ENCODE measurements at regions not wholly inside any gene's neighbourhood (a gene's known extent, or its start where the extent isn't known, plus 50 kb on each side); places are given as distances from the start of the nearest gene placed in this dataset.
"Not testable (repeated sequence)": the region's sequence is repeated elsewhere in the genome, so short reads cannot be mapped to it uniquely, and the experiment has no call there.

- H3K4me3 ChIP-seq (ENCODE audit: low read depth in 1 of 2, low read length in 1 of 2): no peak overlapping the region
- H3K36me3 ChIP-seq: no peaks in the 10 kb centered on the region
- H3K4me1 ChIP-seq (ENCODE audit: control insufficient read depth in 1 of 2, insufficient read depth in 1 of 2, low read depth in 1 of 2, low read length in 1 of 2): peaks cover 0 to 7% of the 10 kb centered on the region in 2 experiments
- H3K27ac ChIP-seq: no peak overlapping the region
- TF ChIP-seq CTCF (IDR thresholded peaks at IDR 0.05): no peak
- no peaks in the 10 kb centered on the region for H3K27me3 ChIP-seq
- H3K9me3 ChIP-seq: no peaks in the 10 kb centered on the region
Observed at GRCh38 chr3:11711876-11712275, 68.2 kb upstream of the VGLL4 start.

GRCh38 chr3:11709782-11710181, 66.1 kb upstream of the VGLL4 start:
- Histone ChIP-seq H3K4me1 (ENCODE audit: control insufficient read depth in 1 of 2, insufficient read depth in 1 of 2, low read depth in 1 of 2, low read length in 1 of 2) (no peaks in the 10 kb centered on the region), H3K27me3 (no peaks in the 10 kb centered on the region), H3K9me3 (no peaks in the 10 kb centered on the region), H3K27ac (no peak overlapping the region), H3K36me3 (no peaks in the 10 kb centered on the region), H3K4me3 (ENCODE audit: low read depth in 1 of 2, low read length in 1 of 2) (no peak overlapping the region)
- TF ChIP-seq CTCF (IDR thresholded peaks at IDR 0.05): no peak

GRCh38 chr3:11707084-11707483, 63.4 kb upstream of the VGLL4 start:
- H3K4me1 ChIP-seq (ENCODE audit: control insufficient read depth in 1 of 2, insufficient read depth in 1 of 2, low read depth in 1 of 2, low read length in 1 of 2); H3K36me3 ChIP-seq; H3K9me3 ChIP-seq; H3K4me3 ChIP-seq (ENCODE audit: low read depth in 1 of 2, low read length in 1 of 2); H3K27me3 ChIP-seq; H3K27ac ChIP-seq: not testable (repeated sequence)

- Histone ChIP-seq H3K27me3 (no peaks in the 10 kb centered on the region), H3K4me1 (ENCODE audit: control insufficient read depth in 1 of 2, insufficient read depth in 1 of 2, low read depth in 1 of 2, low read length in 1 of 2) (no peaks in the 10 kb centered on the region), H3K4me3 (ENCODE audit: low read depth in 1 of 2, low read length in 1 of 2) (no peak overlapping the region), H3K27ac (no peak overlapping the region), H3K36me3 (no peaks in the 10 kb centered on the region), H3K9me3 (no peaks in the 10 kb centered on the region)
- no peak for TF ChIP-seq CTCF (IDR thresholded peaks at IDR 0.05)
Observed at GRCh38 chr3:11706604-11707003, 62.9 kb upstream of the VGLL4 start.

GRCh38 chr3:11705049-11705448, 61.3 kb upstream of the VGLL4 start:
- Histone ChIP-seq H3K27ac (no peak overlapping the region), H3K4me3 (ENCODE audit: low read depth in 1 of 2, low read length in 1 of 2) (no peak overlapping the region), H3K4me1 (ENCODE audit: control insufficient read depth in 1 of 2, insufficient read depth in 1 of 2, low read depth in 1 of 2, low read length in 1 of 2) (no peaks in the 10 kb centered on the region), H3K27me3 (no peaks in the 10 kb centered on the region), H3K9me3 (no peaks in the 10 kb centered on the region), H3K36me3 (no peaks in the 10 kb centered on the region)
- no peak for TF ChIP-seq CTCF (IDR thresholded peaks at IDR 0.05)

- no peak overlapping the region for H3K27ac ChIP-seq
Observed at GRCh38 chr3:11703146-11703545, 59.4 kb upstream of the VGLL4 start.

More at GRCh38 chr3:11703146-11703545, 59.4 kb upstream of the VGLL4 start:
- Histone ChIP-seq H3K9me3 (no peaks in the 10 kb centered on the region), H3K4me3 (ENCODE audit: low read depth in 1 of 2, low read length in 1 of 2) (no peak overlapping the region), H3K4me1 (ENCODE audit: control insufficient read depth in 1 of 2, insufficient read depth in 1 of 2, low read depth in 1 of 2, low read length in 1 of 2) (no peaks in the 10 kb centered on the region), H3K27me3 (no peaks in the 10 kb centered on the region), H3K36me3 (no peaks in the 10 kb centered on the region)
- TF ChIP-seq CTCF (IDR thresholded peaks at IDR 0.05): no peak

Measured in neutrophil (primary cell).